ENCODE measurements at regions not wholly inside any gene's neighbourhood (a gene's known extent, or its start where the extent isn't known, plus 50 kb on each side); places are given as distances from the start of the nearest gene placed in this dataset.
"Not testable (repeated sequence)": the region's sequence is repeated elsewhere in the genome, so short reads cannot be mapped to it uniquely, and the experiment has no call there.

GRCh38 chr12:82600379-82600778, 86.3 kb upstream of the TMTC2 start:
- no peaks in the 10 kb centered on the region for H3K27me3 ChIP-seq (replicated peaks in 1 of 7)

DNA sequence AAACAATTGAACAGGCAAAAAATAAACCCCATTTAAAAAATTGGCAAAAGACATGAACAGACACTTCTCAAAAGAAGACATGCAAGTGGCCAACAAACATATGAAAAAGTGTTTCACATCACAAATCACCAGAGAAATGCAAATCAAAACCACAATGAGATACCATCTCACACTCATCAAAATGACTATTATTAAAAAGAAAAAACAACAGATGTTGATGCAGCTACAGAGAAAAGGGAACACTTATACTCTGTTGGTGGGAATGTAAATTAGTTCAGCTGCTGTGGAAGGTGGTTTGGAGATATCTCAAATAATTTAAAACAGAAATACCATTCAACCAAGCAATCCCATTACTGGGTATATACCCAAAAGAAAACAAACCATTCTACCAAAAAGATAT, 83.1 kb upstream of the TMTC2 start:
- DNase-seq; H3K27me3 ChIP-seq (replicated peaks in 1 of 7): not testable (repeated sequence)

More at GRCh38 chr12:82600379-82600778, 86.3 kb upstream of the TMTC2 start:
- TF ChIP-seq POLR2A (IDR thresholded peaks at IDR 0.05) = no peak
- TF ChIP-seq CTCF (IDR thresholded peaks at IDR 0.05 in 8 of 11, conservative IDR thresholded peaks at IDR 0.05 in 3 of 11) = no peak
- no peak for TF ChIP-seq POLR2AphosphoS5 (IDR thresholded peaks at IDR 0.05)
- H3K36me3 ChIP-seq = no peaks in the 10 kb centered on the region
- H3K4me1 ChIP-seq = no peaks in the 10 kb centered on the region
- no peak for DNase-seq
- no peak overlapping the region for H3K27ac ChIP-seq
- peaks cover 0 to 4% (median 0%) of the 10 kb centered on the region in 8 donors for H3K9me3 ChIP-seq
- H3K4me3 ChIP-seq = no peak overlapping the region
- intact Hi-C loops (cut with DNase I; ENCODE audit: low total_unique reads) = no loop called here

DNA sequence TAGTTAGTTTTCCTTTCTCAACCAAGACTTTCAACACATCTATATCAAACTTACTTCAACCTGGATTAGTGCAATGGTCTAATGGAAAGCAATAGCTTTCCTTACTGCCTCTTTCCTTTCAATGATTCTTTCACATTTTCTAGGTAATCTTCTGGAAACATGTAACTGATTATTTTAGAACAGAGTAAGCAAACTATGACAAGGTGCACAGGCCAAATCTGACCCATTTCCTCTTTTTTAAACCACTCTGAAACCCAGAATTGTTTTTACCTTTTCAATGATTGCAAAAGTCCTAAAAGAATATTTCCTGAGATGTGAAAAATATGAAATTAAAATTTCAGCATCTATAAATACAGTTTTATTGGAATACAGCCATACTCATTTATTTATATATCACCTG, 81.6 kb upstream of the TMTC2 start:
- TF ChIP-seq POLR2A (IDR thresholded peaks at IDR 0.05) = no peak
- H3K4me1 ChIP-seq = no peaks in the 10 kb centered on the region
- no peak overlapping the region for H3K27ac ChIP-seq
- H3K27me3 ChIP-seq (replicated peaks in 1 of 7) = no peaks in the 10 kb centered on the region
- DNase-seq = no peak
- intact Hi-C loops (cut with DNase I; ENCODE audit: low total_unique reads) = no loop called here
- H3K4me3 ChIP-seq = no peak overlapping the region
- no peaks in the 10 kb centered on the region for H3K36me3 ChIP-seq
- H3K9me3 ChIP-seq = peaks cover 0 to 4% (median 0%) of the 10 kb centered on the region in 8 donors

More for the DNA sequence above, 83.1 kb upstream of the TMTC2 start:
- H3K4me3 ChIP-seq; intact Hi-C loops (cut with DNase I; ENCODE audit: low total_unique reads); H3K4me1 ChIP-seq; H3K9me3 ChIP-seq; H3K36me3 ChIP-seq; H3K27ac ChIP-seq: not testable (repeated sequence)

GRCh38 chr12:82608706-82609105, 78.0 kb upstream of the TMTC2 start:
- WGBS, 5 donors = 61 to 83% (median 79%) methylated on average over 1 of the region's 1 CpG
- H3K36me3 ChIP-seq = no peaks in the 10 kb centered on the region
- DNase-seq = no peak

DNA sequence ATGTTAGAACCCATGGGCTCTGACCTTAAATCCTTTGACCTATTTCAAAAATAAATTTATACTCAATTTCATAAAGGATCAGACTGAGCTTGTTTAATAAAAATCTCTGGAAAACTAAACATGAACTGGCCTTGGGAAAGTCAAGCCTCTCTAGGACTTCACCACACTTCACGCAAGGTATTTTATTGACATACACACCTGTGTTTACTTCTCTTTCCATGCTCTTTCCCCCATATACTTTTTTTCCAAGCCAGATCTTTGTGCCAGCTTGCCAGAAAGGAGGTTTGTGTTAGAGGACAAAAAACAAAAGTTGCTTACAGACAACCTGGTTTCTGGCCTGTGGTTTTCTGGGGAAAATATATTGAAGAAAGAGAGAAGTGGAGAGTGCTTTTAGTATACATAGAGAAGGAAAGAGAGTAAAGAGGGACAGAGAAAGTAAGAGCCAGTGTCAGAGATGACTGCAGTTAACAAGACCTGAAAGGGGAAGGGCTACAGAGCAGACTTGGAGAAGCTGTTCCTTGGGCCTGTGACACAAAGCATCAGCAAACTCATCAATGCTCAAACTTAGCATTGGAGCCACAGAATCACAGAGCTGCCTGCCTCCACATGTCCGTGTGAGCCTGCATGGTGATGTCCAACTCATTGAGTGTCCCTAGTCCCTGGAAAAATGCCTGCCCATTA, 77.3 kb upstream of the TMTC2 start:
- DNase-seq = no peak
- Histone ChIP-seq H3K9me3 (no peaks in the 10 kb centered on the region), H3K4me1 (no peaks in the 10 kb centered on the region), H3K27me3 (replicated peaks in 1 of 7) (no peaks in the 10 kb centered on the region), H3K36me3 (no peaks in the 10 kb centered on the region), H3K4me3 (no peak overlapping the region), H3K27ac (no peak overlapping the region)
- 68 to 85% (median 75%) methylated on average over 2 of the region's 2 CpGs for WGBS, 5 donors
- intact Hi-C loops (cut with DNase I; ENCODE audit: low total_unique reads) = no loop called here
- TF ChIP-seq CTCF (IDR thresholded peaks at IDR 0.05 in 8 of 11, conservative IDR thresholded peaks at IDR 0.05 in 3 of 11) = no peak
- TF ChIP-seq POLR2A (IDR thresholded peaks at IDR 0.05) = no peak
- no peak for TF ChIP-seq POLR2AphosphoS5 (IDR thresholded peaks at IDR 0.05)

More at GRCh38 chr12:82608706-82609105, 78.0 kb upstream of the TMTC2 start:
- intact Hi-C loops (cut with DNase I; ENCODE audit: low total_unique reads) = no loop called here
- Histone ChIP-seq H3K27me3 (replicated peaks in 1 of 7) (no peaks in the 10 kb centered on the region), H3K9me3 (no peaks in the 10 kb centered on the region), H3K27ac (no peak overlapping the region), H3K4me3 (no peak overlapping the region), H3K4me1 (no peaks in the 10 kb centered on the region)
- no peak for TF ChIP-seq CTCF (IDR thresholded peaks at IDR 0.05 in 8 of 11, conservative IDR thresholded peaks at IDR 0.05 in 3 of 11)
- TF ChIP-seq POLR2AphosphoS5 (IDR thresholded peaks at IDR 0.05) = no peak
- TF ChIP-seq POLR2A (IDR thresholded peaks at IDR 0.05) = no peak
